ENCODE measurements at regions not wholly inside any gene's neighbourhood (a gene's known extent, or its start where the extent isn't known, plus 50 kb on each side); places are given as distances from the start of the nearest gene placed in this dataset.
"Not testable (repeated sequence)": the region's sequence is repeated elsewhere in the genome, so short reads cannot be mapped to it uniquely, and the experiment has no call there.

DNA sequence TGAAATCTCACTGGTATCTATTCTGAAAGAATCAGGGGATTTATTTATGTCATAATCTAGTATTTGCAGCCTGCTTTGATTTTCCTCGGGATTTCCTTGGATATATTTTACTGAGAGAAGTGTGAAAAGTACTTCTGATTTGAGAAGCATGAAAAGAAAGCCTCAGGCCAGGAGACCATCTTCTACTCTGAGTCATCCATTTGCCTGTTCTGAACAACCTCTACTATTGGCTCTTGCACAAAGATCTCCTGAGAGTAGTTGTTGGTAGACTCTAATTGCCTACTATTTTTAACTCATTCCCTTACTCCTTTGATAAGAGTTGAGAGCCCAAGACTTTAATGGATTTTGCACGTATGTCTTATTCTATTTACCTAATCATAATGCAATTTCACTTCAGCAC lies 318.9 kb downstream of the BCHE start:
- no peak for DNase-seq (ENCODE audit: low read depth)

DNA sequence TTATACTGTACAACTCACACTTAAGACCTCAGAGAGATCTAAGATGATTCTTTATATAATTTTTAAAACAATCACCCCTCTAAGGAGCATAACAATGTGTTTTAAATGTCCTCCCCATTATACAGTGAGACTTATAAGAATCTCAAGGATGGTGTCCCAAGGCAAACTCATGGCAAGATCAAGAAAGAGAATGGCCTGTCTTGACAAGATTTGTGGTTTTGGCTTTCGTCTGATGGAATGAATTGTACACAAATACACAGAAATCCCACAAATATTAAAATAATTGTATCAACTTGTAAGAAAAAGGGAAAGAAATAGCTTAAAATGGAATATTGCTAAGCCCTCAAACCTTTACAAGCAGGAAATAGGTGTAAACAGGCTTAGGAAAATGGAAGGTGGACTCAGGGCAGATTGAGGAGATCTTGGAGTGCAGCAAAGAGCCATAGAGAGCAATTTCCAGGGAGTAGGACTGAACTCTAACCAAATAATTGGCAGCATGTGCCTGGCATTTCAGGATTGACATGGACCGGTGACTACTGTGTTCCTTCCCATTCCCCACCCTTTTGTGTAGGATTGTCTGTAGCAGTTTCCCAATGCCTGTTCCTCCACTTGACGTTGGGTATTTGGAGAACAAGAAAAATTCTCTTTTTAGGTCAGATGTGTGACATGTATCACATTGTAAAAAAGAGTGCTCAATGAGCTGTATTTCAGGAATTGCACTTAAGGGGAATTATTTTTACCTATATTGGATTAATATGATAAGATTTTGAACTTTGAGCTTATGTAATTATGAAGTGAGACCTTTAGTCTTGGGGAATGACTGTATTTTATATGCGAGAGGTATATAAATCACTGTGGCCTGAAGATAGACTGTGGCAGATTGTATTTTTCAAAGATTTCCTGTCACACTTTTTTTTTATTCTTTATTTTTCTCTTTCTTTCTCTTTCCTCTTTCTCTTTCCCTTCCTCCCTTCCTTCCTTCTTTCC lies 317.8 kb upstream of the SLITRK3 start:
- DNase-seq (ENCODE audit: low read depth) = no peak

DNA sequence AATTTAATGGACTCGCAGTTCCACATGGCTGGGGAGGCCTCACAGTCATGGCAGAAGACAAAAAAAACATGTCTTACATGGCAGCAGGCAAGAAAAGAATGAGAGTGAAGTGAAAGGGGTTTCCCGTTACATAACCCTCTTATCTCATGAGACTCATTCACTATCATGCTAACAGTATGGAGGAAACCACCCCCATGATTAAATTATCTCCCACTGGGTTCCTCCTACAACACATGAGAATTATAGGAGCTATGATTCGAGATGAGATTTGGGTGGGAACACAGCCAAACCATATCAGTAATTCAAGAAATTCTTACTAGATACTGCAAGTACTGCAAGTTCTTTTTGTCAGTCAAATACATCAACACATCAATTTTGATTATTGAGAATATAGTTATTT lies 311.4 kb upstream of the SLITRK3 start:
- no peak for DNase-seq (ENCODE audit: low read depth)

DNA sequence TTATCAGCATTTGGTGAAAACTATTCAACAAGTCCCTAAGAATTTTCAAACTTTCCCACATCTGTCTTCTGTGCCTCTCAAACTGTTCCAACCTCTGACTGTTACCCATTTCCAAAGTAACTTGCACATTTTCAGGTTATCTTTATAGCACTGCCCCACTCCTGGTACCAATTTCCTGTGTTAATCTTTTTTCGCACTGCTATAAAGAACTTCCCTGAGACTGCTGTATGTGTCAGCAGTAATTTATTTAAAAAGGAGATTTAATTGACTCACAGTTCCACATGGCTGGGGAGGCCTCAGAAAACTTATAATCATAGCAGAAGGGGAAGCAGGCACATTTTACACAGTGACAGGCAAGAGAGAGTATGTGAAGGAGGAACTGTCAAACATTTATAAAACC lies 310.9 kb upstream of the SLITRK3 start:
- DNase-seq (ENCODE audit: low read depth) = no peak

DNA sequence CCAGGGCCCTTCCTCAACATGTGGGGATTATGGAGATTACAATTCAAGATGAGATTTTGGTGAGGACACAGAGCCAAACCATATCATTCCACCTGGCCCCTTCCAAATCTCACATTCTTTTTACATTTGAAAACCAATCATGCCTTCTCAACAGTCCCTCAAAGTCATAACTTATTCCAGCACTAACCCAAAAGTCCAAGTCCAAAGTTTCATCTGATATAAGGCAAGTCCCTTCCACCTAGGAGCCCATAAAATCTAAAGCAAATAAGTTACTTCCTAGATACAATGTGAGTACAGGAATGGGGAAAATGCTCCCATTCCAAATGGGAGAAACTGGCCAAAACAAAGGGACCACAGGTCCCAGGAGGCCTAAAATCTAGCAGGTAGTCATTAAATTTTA lies 309.5 kb upstream of the SLITRK3 start:
- DNase-seq (ENCODE audit: low read depth) = no peak

DNA sequence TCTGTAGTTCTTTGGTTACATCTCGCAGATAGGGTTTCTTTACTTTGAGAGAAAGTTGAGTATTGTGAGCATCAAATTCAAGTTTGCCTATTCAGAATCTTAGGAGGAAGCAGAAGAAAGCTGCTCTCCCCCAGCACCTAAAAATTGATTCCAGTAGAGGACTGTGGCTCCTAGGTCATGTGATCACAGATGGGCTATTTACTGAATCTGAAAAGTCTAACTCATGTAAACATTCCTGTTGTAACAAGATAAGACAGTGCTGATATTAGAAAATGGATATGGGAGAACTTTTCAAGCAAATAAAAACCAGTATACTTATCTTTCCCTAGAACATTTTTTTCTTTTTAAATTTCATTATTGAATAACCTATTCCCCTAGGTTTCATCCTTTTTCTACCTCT lies 308.4 kb upstream of the SLITRK3 start:
- no peak for DNase-seq (ENCODE audit: low read depth)

DNA sequence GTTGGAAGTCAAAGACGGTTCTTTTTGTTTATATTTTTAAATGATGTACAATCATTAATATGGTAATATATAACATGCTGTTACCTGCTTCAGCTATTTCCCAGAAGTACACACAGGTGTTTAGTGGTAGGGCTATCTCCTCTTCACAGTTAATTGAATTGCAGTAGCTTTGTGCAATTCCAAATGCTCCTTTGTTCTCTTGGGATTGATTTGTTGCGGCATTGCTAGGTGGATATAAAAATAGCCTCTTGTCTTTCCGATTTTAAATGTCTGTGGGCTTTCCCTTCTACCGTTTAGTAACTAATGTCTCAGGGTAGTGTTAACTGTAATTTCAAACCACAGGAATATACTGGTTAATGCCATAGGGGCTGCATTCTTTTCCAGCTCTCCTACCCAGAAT lies 307.6 kb upstream of the SLITRK3 start:
- no peak for DNase-seq (ENCODE audit: low read depth)

DNA sequence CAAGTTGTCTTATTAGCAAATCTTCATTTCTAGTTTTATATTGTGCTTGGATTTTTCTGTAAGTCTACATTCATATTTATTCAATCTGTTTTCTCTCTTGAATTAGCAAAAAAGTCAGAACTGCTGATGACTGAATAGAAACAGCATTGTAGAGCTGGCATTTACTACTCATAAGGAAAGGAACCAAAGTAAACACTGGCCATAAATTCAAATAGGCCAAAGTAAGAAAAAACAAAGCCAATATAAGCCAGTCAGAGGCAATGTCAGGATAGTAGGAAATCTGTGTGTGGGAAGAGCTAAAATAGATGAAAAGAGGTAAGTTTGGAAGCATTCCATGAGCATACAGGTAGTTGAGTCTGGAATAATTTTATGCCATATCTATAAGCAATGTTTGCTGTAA lies 307.2 kb upstream of the SLITRK3 start:
- no peak for DNase-seq (ENCODE audit: low read depth)

DNA sequence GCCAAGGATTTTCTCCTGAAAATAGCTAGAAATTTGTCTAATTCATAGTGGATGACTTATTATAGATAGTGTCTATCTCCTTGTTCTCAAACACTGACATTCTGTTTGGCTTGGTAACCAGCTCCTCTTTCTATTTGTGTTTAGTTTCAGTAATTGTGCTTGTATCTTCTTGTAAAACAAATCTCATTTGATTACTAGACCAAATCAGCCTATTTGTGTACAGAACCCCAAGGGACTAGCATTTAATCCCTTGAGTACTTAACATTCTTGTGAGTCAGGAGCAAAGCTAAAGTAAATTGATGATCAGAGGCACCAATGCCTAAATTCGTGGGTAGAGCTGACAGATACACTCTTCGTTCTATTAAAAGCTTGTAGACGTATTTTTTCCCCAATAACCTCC lies 306.5 kb upstream of the SLITRK3 start:
- no peak for DNase-seq (ENCODE audit: low read depth)

DNA sequence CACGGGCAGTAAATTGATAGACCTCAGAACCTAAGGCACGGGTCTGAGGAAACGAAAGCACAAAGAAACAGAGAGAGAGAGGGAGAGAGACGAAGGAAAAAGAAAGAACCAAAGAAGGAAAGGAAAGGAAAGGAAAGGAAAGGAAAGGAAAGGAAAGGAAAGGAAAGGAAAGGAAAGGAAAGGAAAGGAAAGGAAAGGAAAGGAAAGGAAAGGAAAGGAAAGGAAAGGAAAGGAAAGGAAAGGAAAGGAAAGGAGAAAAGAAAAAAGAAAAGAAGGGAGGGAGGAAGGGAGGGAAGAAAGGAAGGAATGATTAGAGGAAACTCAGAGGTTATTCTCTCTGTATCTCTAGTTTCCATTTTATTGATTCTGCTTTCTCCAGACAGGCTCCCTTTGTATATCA lies 302.6 kb upstream of the SLITRK3 start:
- not testable (repeated sequence) for DNase-seq (ENCODE audit: low read depth)

DNA sequence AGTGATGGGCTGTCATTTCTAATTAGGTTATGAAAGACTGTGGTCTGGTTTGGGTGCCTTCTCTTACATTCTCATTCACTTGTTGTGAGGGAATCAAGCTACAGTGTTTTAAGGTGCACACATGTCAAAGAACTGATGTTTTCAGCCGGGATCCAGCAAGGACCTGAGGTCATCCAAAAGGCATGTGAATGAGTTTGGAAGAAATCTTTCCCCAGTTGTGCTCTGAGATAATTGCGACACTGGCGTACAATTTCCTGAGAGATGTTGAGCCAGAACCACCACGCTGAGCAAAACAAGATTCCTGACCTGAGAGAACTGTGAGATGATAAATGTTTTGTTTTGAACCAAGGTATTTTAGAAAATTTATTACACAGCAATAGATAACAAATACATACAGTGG lies 295.3 kb upstream of the SLITRK3 start:
- DNase-seq (ENCODE audit: low read depth) = no peak

DNA sequence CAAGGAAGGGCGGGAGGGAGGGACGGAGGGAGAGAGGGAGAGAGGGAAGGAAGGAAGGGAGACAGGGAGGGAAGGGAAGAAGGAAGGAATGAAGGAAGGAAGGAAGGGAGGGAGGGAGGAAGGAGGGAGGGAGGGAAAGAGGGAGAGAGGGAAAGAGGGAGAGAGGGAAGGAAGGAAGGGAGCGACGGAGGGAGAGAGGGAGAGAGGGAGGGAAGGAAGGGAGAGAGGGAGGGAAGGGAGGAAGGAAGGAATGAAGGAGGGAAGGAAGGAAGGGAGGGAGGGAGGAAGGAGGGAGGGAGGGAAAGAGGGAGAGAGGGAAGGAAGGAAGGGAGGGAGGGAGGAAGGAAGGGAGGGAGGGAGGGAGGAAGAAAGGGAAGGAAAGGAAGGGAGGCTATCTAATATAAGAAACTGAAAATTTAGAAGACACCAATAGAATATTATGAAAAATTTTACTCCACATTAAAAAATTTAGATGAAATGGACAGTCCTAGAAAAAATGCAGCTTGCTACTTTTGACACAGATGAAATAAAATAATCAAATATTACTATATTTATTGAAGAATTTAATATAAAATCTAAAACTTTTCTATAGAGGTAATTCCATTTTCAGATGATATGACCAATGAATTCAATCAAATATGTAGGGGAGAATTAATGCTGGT lies 280.3 kb upstream of the SLITRK3 start:
- no peak for DNase-seq (ENCODE audit: low read depth)

DNA sequence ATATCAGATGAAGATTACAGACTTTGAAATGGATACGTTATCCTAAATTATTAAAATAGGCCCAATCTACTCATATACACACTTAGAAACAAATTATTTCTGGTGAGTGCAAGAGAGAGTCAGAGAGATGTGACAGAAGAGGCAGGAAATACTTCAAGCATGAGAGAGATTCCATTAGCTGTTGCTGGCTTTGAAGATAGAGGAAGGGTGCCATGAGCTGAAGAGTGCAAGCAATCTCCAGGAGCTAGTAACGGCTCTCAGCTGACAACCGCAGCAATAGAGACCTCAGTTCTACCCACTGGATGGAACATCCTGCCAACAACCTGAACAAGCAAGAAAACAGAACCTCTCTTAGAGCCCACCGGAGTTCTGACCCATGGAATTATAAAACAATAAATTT lies 270.7 kb upstream of the SLITRK3 start:
- no peak for DNase-seq (ENCODE audit: low read depth)

DNA sequence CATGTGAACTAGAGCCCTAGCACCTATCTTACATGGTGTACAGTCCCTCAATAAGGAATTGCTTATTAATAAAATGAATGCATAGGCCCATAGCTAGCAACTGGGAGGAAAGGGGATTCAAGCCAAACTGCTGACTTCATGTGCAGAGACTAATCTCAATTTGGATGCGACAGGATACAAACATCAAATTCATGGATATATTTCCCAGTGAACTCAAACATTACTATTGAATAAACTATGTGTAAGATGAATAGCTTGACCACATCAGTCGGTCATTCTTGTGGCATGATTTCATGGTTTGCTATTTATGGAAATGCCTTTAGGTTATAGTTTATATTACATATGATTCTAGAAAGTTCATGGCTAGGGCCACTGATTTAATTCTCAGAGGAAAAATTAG lies 268.6 kb upstream of the SLITRK3 start:
- DNase-seq (ENCODE audit: low read depth) = no peak

DNA sequence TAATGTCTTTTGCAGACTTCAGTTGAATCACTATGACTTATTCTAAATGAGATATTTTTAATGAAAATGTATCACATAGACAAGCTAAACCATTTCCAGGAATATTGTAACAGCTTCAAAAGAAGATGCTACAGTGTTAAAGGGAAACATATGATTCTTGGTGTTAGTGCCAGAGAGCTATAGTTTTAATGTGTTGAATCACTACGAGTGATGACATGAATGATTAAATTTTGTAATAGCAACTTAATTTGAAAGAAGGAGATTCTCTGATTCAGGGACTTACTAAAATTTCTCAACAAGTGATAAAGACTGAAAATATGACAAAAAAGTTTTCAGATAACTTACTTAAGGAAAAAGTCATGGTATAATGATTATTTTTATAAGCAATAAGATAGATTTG lies 267.3 kb upstream of the SLITRK3 start:
- no peak for DNase-seq (ENCODE audit: low read depth)

DNA sequence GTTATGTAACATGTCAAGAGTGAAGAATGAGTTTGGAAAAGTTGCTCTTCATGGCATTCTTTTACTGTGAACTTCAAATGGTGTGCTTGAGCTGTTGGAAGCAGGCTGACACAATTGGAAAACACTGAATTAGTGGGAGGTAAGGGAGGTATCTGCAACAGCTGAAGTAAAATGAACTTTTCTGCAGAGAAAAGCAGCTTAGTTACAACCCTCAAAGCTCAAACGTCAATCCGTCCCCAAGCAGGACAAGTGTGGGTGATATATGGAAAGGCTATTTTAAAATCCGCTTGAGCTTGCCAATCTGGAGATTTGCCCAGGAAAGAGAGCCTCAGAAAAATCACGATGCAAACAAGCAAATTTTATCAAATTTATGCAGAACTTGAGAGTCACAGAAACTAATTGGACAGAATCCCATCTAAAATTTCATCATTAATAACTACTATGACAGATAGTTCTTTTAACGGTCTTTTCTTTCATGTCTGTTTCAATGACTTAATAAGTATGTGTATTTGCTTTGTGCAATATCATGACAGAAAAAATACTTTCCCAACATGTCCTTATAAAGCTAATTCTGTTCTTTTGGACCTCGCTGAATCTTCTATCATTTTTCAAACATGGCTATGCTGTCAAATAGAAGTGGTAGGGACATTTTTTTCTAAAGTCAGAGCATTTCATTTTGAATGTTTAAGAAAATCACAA lies 266.6 kb upstream of the SLITRK3 start:
- no peak for DNase-seq (ENCODE audit: low read depth)

DNA sequence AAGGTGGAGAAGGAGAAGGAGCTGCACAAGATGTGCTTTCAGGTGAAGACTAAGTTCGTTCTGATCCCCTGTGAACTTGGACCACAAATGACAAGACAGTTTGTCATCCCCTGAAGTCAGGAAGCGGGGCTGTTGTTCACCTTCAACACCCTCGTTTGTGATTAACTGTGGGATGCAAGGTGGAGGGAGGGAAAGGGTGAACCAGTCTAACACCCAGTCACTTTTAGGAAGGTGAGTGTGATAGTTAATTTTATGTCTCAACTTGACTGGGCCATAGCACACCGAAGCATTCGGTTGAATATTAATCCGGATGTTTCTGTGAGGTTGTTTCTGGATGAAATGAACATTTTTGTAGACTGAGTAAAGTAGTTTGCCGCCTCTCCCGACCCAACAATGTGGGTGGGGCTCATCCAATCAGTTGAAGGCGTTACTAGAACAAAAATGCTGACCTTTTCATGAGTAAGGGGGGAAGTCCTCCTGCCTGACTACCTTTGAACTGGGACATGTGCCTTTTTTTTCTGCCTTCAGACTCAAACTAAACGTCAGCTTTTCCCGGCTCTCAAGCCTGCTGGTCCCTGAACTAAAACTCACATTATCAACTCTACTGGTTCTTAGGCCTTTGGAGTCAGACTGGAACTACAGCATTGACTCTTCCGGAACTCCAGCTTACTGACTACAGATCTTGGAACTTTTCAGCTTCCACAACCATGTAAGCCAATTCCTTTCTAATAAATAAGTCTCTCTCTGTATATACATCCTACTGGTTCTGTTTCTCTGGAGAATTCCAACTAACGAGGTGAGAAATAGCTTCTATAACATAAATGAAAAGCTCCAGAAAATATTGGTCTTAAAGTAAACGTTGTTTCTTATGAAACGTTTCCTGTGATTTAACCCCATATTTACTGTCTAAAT lies 264.0 kb upstream of the SLITRK3 start:
- no peak for DNase-seq (ENCODE audit: low read depth)

DNA sequence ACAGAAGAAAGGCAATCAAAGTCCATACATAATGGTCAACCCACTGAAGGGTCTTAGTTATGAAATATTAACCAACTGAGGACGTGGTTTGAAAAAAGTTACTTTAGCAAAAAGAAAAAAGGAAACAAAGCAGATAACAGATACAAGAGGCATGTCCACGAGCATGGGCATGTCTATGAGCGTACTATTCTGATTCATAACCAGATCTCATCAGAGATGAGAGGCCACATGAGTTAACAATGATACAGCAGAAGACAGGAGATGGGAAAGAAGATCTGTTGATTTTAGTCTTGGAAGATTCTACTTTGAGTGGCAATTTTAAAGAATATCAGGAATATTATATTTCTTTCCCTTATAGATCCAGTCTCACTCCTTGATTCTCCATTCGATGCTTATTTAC lies 262.9 kb upstream of the SLITRK3 start:
- DNase-seq (ENCODE audit: low read depth) = no peak

DNA sequence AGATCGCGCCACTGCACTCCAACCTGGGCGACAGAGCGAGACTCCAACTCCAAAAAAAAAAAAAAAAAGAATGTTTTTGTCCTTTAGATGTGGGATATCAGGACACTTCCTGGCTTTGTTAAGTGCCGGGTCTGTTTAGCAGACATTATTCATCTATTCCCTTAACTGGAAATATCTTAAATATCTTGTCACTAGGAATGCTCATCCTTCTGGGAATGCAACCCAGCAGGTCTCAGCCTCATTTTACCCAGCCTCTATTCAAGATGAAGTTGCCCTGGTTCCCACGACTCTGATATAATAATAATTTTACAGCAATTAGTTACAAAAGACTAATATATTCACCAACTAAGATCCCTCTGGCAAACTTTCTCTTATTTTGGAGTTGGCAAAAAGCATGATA lies 260.9 kb upstream of the SLITRK3 start:
- no peak for DNase-seq (ENCODE audit: low read depth)

DNA sequence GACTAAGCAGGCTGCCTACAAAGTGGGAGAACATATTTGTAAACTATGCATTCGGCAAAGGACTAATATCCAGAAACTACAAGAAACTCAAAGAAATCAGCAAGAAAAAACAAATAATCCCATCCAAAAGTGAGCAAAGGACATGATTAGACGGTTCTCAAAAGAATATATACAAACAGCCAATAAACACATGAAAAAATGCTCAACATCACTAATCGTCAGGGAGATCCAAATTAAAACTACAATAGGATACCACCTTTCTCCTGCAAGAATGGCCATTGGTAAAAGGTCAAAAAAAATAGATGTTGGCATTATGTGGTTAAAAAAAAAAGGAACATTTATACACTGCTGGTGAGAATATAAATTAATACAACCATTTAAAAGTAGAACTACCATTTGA lies 259.6 kb upstream of the SLITRK3 start:
- DNase-seq (ENCODE audit: low read depth) = no peak

DNA sequence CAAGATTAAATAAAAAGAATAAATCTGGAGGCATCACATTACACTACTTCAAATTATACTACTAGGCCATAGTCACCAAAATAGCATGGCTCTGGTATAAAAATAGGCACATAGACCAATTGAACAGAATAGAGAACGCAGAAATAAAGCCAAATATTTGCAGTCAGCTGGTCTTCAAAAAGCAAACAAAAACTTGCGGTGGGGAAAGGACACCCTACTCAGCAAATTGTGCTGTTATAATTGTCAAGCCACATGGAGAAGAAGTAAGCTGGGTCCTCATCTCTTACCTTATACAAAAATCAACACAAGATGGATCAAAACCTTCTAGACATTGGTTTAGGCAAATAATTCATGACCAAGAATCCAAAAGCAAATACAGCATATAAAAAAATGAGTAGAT lies 259.2 kb upstream of the SLITRK3 start:
- no peak for DNase-seq (ENCODE audit: low read depth)

Measured in stromal cell of bone marrow (primary cell).